Hindlimb muscle (tissue), 1 donor: ENCODE measurements at regions not wholly inside any gene's neighbourhood (a gene's known extent, or its start where the extent isn't known, plus 50 kb on each side); places are given as distances from the start of the nearest gene placed in this dataset.
A peak's percentile ranks its signal among the peaks of the same experiment; 100 is the strongest.

Source experiments
- DNase-seq: peaks from one replicate; pipeline ENCODE4 v3.0.0-alpha.2; 2013

GRCh38 chr21:15397258-15397657, 332.5 kb upstream of the NRIP1 start:
- no peak for DNase-seq

- DNase-seq: no peak
Observed at GRCh38 chr21:15400905-15401304, 328.9 kb upstream of the USP25 start.

- DNase-seq: no peak
Observed at GRCh38 chr21:15401331-15401730, 328.5 kb upstream of the USP25 start.

- DNase-seq: no peak
Observed at GRCh38 chr21:15405214-15405613, 324.6 kb upstream of the USP25 start.

- DNase-seq: no peak
Observed at GRCh38 chr21:15406791-15407190, 323.0 kb upstream of the USP25 start.

- DNase-seq: no peak
Observed at GRCh38 chr21:15407585-15407984, 322.2 kb upstream of the USP25 start.

GRCh38 chr21:15408089-15408488, 321.7 kb upstream of the USP25 start:
- DNase-seq: no peak

- DNase-seq: no peak
Observed at GRCh38 chr21:15409031-15409430, 320.8 kb upstream of the USP25 start.

GRCh38 chr21:15410853-15411252, 318.9 kb upstream of the USP25 start:
- no peak for DNase-seq

GRCh38 chr21:15414057-15414456, 315.7 kb upstream of the USP25 start:
- DNase-seq: no peak

GRCh38 chr21:15415541-15416261, 314.1 kb upstream of the USP25 start:
- DNase-seq: no peak

- no peak for DNase-seq
Observed at GRCh38 chr21:15421441-15421881, 308.3 kb upstream of the USP25 start.

GRCh38 chr21:15421947-15422346, 307.8 kb upstream of the USP25 start:
- DNase-seq: no peak

- no peak for DNase-seq
Observed at GRCh38 chr21:15422783-15423182, 307.0 kb upstream of the USP25 start.

- DNase-seq: no peak
Observed at GRCh38 chr21:15423676-15424445, 305.9 kb upstream of the USP25 start.

GRCh38 chr21:15425049-15425448, 304.7 kb upstream of the USP25 start:
- no peak for DNase-seq

GRCh38 chr21:15430023-15430422, 299.8 kb upstream of the USP25 start:
- DNase-seq: no peak

GRCh38 chr21:15430577-15430976, 299.2 kb upstream of the USP25 start:
- peak; percentile 50 for DNase-seq

GRCh38 chr21:15431053-15431452, 298.7 kb upstream of the USP25 start:
- no peak for DNase-seq

GRCh38 chr21:15433091-15433490, 296.7 kb upstream of the USP25 start:
- DNase-seq: no peak

GRCh38 chr21:15434163-15434905, 295.4 kb upstream of the USP25 start:
- no peak for DNase-seq

GRCh38 chr21:15436031-15436430, 293.8 kb upstream of the USP25 start:
- no peak for DNase-seq

GRCh38 chr21:15437883-15438282, 291.9 kb upstream of the USP25 start:
- DNase-seq: no peak
